CD4-positive, alpha-beta T cell treated with Interleukin-15 for 1 hour (primary cell): ENCODE measurements at regions not wholly inside any gene's neighbourhood (a gene's known extent, or its start where the extent isn't known, plus 50 kb on each side); places are given as distances from the start of the nearest gene placed in this dataset.

Experiments used
- DNase-seq: peaks from one replicate; pipeline ENCODE4 v3.0.0-alpha.2; 2020

- no peak for DNase-seq
Measured at GRCh38 chr2:221096706-221097567, 475.2 kb downstream of the EPHA4 start.

- no peak for DNase-seq
Measured at GRCh38 chr2:221097568-221097915, 474.6 kb downstream of the EPHA4 start.

- no peak for DNase-seq
Measured at GRCh38 chr2:221097949-221098348, 474.2 kb downstream of the EPHA4 start.

GRCh38 chr2:221100467-221101089, 471.5 kb downstream of the EPHA4 start:
- DNase-seq = no peak

GRCh38 chr2:221102896-221103688, 469.0 kb downstream of the EPHA4 start:
- no peak for DNase-seq

GRCh38 chr2:221103930-221104329, 468.2 kb downstream of the EPHA4 start:
- DNase-seq = no peak

- DNase-seq = no peak
Measured at GRCh38 chr2:221104361-221104811, 467.7 kb downstream of the EPHA4 start.

- DNase-seq = no peak
Measured at GRCh38 chr2:221106241-221106640, 465.9 kb downstream of the EPHA4 start.

GRCh38 chr2:221107424-221107823, 464.7 kb downstream of the EPHA4 start:
- no peak for DNase-seq

GRCh38 chr2:221109552-221109951, 462.6 kb downstream of the EPHA4 start:
- no peak for DNase-seq

- no peak for DNase-seq
Measured at GRCh38 chr2:221111739-221112138, 460.4 kb downstream of the EPHA4 start.

GRCh38 chr2:221112744-221113143, 459.4 kb downstream of the EPHA4 start:
- no peak for DNase-seq

GRCh38 chr2:221115944-221116343, 456.2 kb downstream of the EPHA4 start:
- no peak for DNase-seq

GRCh38 chr2:221120643-221121042, 451.5 kb downstream of the EPHA4 start:
- DNase-seq = no peak

- DNase-seq = no peak
Measured at GRCh38 chr2:221123396-221123795, 448.7 kb downstream of the EPHA4 start.

GRCh38 chr2:221124532-221125240, 447.4 kb downstream of the EPHA4 start:
- no peak for DNase-seq

GRCh38 chr2:221125691-221126090, 446.4 kb downstream of the EPHA4 start:
- DNase-seq = no peak

- DNase-seq = no peak
Measured at GRCh38 chr2:221129657-221130056, 442.4 kb downstream of the EPHA4 start.

GRCh38 chr2:221130431-221130830, 441.7 kb downstream of the EPHA4 start:
- DNase-seq = no peak

- DNase-seq = no peak
Measured at GRCh38 chr2:221133941-221134340, 438.2 kb downstream of the EPHA4 start.

- DNase-seq = no peak
Measured at GRCh38 chr2:221134718-221135117, 437.4 kb downstream of the EPHA4 start.

- no peak for DNase-seq
Measured at GRCh38 chr2:221135699-221136098, 436.4 kb downstream of the EPHA4 start.

GRCh38 chr2:221137385-221137784, 434.7 kb downstream of the EPHA4 start:
- DNase-seq = no peak
